Caco-2 (cell line): ENCODE measurements at regions not wholly inside any gene's neighbourhood (a gene's known extent, or its start where the extent isn't known, plus 50 kb on each side); places are given as distances from the start of the nearest gene placed in this dataset.

ENCODE experiments used
- BruUV-seq: library from RNA; stranded (reverse); fragments of 400-500 nt; replicated peaks from 2 replicates; lab custom pipeline; 2021; lab: Mats Ljungman, UMichigan
- CTCF ChIA-PET: fragments of 300-600 bp; sonication (Branson Sonifier 250); formaldehyde crosslinking; loops from one replicate; lab custom pipeline; 2022; ENCODE audit warnings: antibody characterized with exemption; lab: Charles Lee
- POLR2A ChIA-PET: fragments of 300-600 bp; sonication (Branson Sonifier 250); formaldehyde crosslinking; loops from one replicate; lab custom pipeline; 2022; ENCODE audit warnings: antibody characterized with exemption; lab: Charles Lee
- DNase-seq, 2 experiments: peaks; one replicate each; pipeline versions ENCODE4 v3.0.0 to v3.0.0-alpha.2; 2020 to 2022
- H3K27me3 ChIP-seq: replicated peaks from 2 replicates; pipeline ENCODE4 v1.6.0; 2011; ENCODE audit warnings: low read length; ENCODE audit not compliant: control insufficient read depth, insufficient read depth
- H3K36me3 ChIP-seq: 2 replicates; pipeline ENCODE4 v1.5.1; 2011; ENCODE audit warnings: low read length; ENCODE audit not compliant: control insufficient read depth, insufficient read depth
- H3K4me1 ChIP-seq: fragments of 250-450 bp; sonication (Bioruptor Pico); 2 replicates; pipeline ENCODE4 v1.5.1; 2020; ENCODE audit warnings: mild to moderate bottlenecking
- H3K4me3 ChIP-seq: 2 replicates; pipeline ENCODE4 v1.5.1; 2011; ENCODE audit warnings: low read depth, mild to moderate bottlenecking, control low read depth, low read length
- H3K9me3 ChIP-seq: fragments of 250-450 bp; sonication (Bioruptor Pico); 2 replicates; pipeline ENCODE4 v1.5.1; 2020; ENCODE audit warnings: mild to moderate bottlenecking, moderate library complexity
- H3K27ac Mint-ChIP-seq: one replicate; pipeline ENCODE4 v1.8.0; 2022; ENCODE audit warnings: mixed read lengths; ENCODE audit not compliant: unreplicated experiment
- H3K27me3 Mint-ChIP-seq: one replicate; pipeline ENCODE4 v1.8.0; 2022; ENCODE audit warnings: mixed read lengths; ENCODE audit not compliant: insufficient read depth, unreplicated experiment
- H3K36me3 Mint-ChIP-seq: one replicate; pipeline ENCODE4 v1.8.0; 2022; ENCODE audit warnings: mild to moderate bottlenecking, mixed read lengths; ENCODE audit not compliant: insufficient read depth, unreplicated experiment
- H3K4me1 Mint-ChIP-seq: one replicate; pipeline ENCODE4 v1.8.0; 2022; ENCODE audit warnings: low read depth, mixed read lengths; ENCODE audit not compliant: unreplicated experiment
- H3K4me3 Mint-ChIP-seq: one replicate; pipeline ENCODE4 v1.8.0; 2022; ENCODE audit warnings: mild to moderate bottlenecking, moderate library complexity, mixed read lengths; ENCODE audit not compliant: unreplicated experiment
- H3K9me3 Mint-ChIP-seq: one replicate; pipeline ENCODE4 v1.8.0; 2022; ENCODE audit warnings: mixed read lengths; ENCODE audit not compliant: unreplicated experiment
- CTCF ChIP-seq, 2 experiments: fragments of 200-600 bp in 1 of 2; IDR thresholded peaks; 1 replicate in 1 of 2; 2 replicates in 1 of 2; pipeline versions ENCODE4 v1.5.1 to v1.8.0; 2011 to 2022; ENCODE audit warnings: antibody characterized with exemption in 1 of 2, control low read depth in 1 of 2, inconsistent platforms in 1 of 2, low read depth in 1 of 2, low read length in 1 of 2, mild to moderate bottlenecking in 1 of 2, moderate library complexity in 1 of 2; ENCODE audit not compliant: insufficient read depth in 1 of 2, severe bottlenecking in 1 of 2, unreplicated experiment in 1 of 2
- intact Hi-C: fragments of 100-400 bp; cut with micrococcal nuclease; formaldehyde crosslinking; loops from one replicate; pipeline ENCODE4 v1.10.0; 2022; ENCODE audit not compliant: unreplicated experiment

GRCh38 chr5:89041976-89042375 is 159.0 kb upstream of the MEF2C start:
- H3K4me3 ChIP-seq, result no peak overlapping the region
- no TSS peak for BruUV-seq
- ChIA-PET POLR2A (no interaction called here), CTCF (no interaction called here)
- H3K27me3 ChIP-seq, result no peaks in the 10 kb centered on the region
- peaks cover 4% of the 10 kb centered on the region for H3K27me3 Mint-ChIP-seq
- no peaks in the 10 kb centered on the region for H3K4me1 ChIP-seq
- H3K36me3 ChIP-seq, result no peaks in the 10 kb centered on the region
- H3K4me3 Mint-ChIP-seq, result no peak overlapping the region
- H3K4me1 Mint-ChIP-seq, result no peaks in the 10 kb centered on the region
- intact Hi-C loops, result no loop called here
- no peaks in the 10 kb centered on the region for H3K36me3 Mint-ChIP-seq
- no peak for DNase-seq
- H3K9me3 Mint-ChIP-seq, result peaks cover 10% of the 10 kb centered on the region
- H3K27ac Mint-ChIP-seq, result no peak overlapping the region
- TF ChIP-seq CTCF (IDR thresholded peaks at IDR 0.05; ENCODE audit: insufficient read depth in 1 of 2, low read depth in 1 of 2, low read length in 1 of 2, severe bottlenecking in 1 of 2, unreplicated experiment in 1 of 2), result no peak
- H3K9me3 ChIP-seq, result no peaks in the 10 kb centered on the region

GRCh38 chr5:89041249-89041779 is 158.3 kb upstream of the MEF2C start:
- Histone ChIP-seq H3K27me3 (no peaks in the 10 kb centered on the region), H3K4me1 (no peaks in the 10 kb centered on the region), H3K9me3 (no peaks in the 10 kb centered on the region), H3K36me3 (no peaks in the 10 kb centered on the region), H3K4me3 (no peak overlapping the region)
- no peaks in the 10 kb centered on the region for H3K4me1 Mint-ChIP-seq
- H3K27me3 Mint-ChIP-seq, result peaks cover 4% of the 10 kb centered on the region
- no peak overlapping the region for H3K27ac Mint-ChIP-seq
- H3K9me3 Mint-ChIP-seq, result peaks cover 10% of the 10 kb centered on the region
- intact Hi-C loops, result no loop called here
- H3K36me3 Mint-ChIP-seq, result no peaks in the 10 kb centered on the region
- CTCF ChIA-PET, result no interaction called here
- BruUV-seq, result no TSS peak
- H3K4me3 Mint-ChIP-seq, result no peak overlapping the region
- no peak for TF ChIP-seq CTCF (IDR thresholded peaks at IDR 0.05; ENCODE audit: insufficient read depth in 1 of 2, low read depth in 1 of 2, low read length in 1 of 2, severe bottlenecking in 1 of 2, unreplicated experiment in 1 of 2)
- POLR2A ChIA-PET, result no interaction called here
- DNase-seq, result no peak

- no peak for DNase-seq
- Histone ChIP-seq H3K4me3 (no peak overlapping the region), H3K9me3 (no peaks in the 10 kb centered on the region), H3K27me3 (no peaks in the 10 kb centered on the region), H3K4me1 (no peaks in the 10 kb centered on the region), H3K36me3 (no peaks in the 10 kb centered on the region)
- H3K4me1 Mint-ChIP-seq, result no peaks in the 10 kb centered on the region
- no peaks in the 10 kb centered on the region for H3K27me3 Mint-ChIP-seq
- intact Hi-C loops, result no loop called here
- H3K36me3 Mint-ChIP-seq, result no peaks in the 10 kb centered on the region
- CTCF ChIA-PET, result no interaction called here
- H3K27ac Mint-ChIP-seq, result no peak overlapping the region
- no TSS peak for BruUV-seq
- no peak overlapping the region for H3K4me3 Mint-ChIP-seq
- no peak for TF ChIP-seq CTCF (IDR thresholded peaks at IDR 0.05; ENCODE audit: insufficient read depth in 1 of 2, low read depth in 1 of 2, low read length in 1 of 2, severe bottlenecking in 1 of 2, unreplicated experiment in 1 of 2)
- POLR2A ChIA-PET, result no interaction called here
- H3K9me3 Mint-ChIP-seq, result peaks cover 10% of the 10 kb centered on the region
These were observed 153.9 kb upstream of the MEF2C start for GRCh38 chr5:89036704-89037489.
